Bronchial epithelial cell (primary cell): ENCODE measurements at regions not wholly inside any gene's neighbourhood (a gene's known extent, or its start where the extent isn't known, plus 50 kb on each side); places are given as distances from the start of the nearest gene placed in this dataset.

Source experiments
- DNase-seq: peaks from one replicate; pipeline ENCODE4 v3.0.0-alpha.2; 2010; ENCODE audit warnings: low read depth
- FAIRE-seq: peaks from 2 replicates; lab custom pipeline; 2011; peaks lifted over from hg19 to GRCh38; lab: Jason Lieb, UNC
- H3K27me3 ChIP-seq: 2 replicates; pipeline ENCODE4 v1.5.1; 2011; ENCODE audit warnings: low read length; ENCODE audit not compliant: control insufficient read depth, insufficient read depth
- H3K36me3 ChIP-seq: 2 replicates; pipeline ENCODE4 v1.5.1; 2011; ENCODE audit warnings: low read length; ENCODE audit not compliant: control insufficient read depth, insufficient read depth
- H3K4me3 ChIP-seq: 2 replicates; pipeline ENCODE4 v1.5.1; 2011; ENCODE audit warnings: mild to moderate bottlenecking, low read depth, low read length, control low read depth
- TF ChIP-seq, protein P1 (sequence below): IDR thresholded peaks from 2 replicates; pipeline ENCODE4 v1.5.1; 2011; ENCODE audit warnings: mild to moderate bottlenecking, moderate library complexity, low read length, control low read depth, inconsistent platforms; ENCODE audit not compliant: insufficient read depth, severe bottlenecking

DNA sequence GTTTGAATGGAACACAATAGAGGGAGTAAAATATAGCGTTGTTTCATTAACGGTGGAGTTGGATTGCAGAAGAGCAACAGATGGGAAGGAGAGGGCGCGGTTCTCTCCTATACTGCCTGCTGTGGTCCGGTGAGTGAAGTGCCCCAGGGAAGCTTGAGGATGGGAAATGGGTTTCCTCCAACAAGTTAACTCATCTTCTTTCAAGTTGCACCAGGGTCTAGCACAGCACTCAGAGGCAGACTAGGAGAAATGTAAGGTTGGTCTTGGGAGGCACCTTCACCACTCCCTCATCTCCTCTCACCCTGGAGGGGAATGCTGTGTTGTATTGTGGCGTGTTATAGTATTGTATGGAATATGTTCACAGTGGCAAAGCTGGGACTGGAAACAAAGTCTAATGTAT, 96.9 kb upstream of the SLC24A3 start:
- Histone ChIP-seq H3K27me3 (no peaks in the 10 kb centered on the region), H3K4me3 (no peak overlapping the region), H3K36me3 (no peaks in the 10 kb centered on the region)
- FAIRE-seq = no peak
- DNase-seq = no peak
- TF ChIP-seq, protein P1, sequence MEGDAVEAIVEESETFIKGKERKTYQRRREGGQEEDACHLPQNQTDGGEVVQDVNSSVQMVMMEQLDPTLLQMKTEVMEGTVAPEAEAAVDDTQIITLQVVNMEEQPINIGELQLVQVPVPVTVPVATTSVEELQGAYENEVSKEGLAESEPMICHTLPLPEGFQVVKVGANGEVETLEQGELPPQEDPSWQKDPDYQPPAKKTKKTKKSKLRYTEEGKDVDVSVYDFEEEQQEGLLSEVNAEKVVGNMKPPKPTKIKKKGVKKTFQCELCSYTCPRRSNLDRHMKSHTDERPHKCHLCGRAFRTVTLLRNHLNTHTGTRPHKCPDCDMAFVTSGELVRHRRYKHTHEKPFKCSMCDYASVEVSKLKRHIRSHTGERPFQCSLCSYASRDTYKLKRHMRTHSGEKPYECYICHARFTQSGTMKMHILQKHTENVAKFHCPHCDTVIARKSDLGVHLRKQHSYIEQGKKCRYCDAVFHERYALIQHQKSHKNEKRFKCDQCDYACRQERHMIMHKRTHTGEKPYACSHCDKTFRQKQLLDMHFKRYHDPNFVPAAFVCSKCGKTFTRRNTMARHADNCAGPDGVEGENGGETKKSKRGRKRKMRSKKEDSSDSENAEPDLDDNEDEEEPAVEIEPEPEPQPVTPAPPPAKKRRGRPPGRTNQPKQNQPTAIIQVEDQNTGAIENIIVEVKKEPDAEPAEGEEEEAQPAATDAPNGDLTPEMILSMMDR = no peak

DNA sequence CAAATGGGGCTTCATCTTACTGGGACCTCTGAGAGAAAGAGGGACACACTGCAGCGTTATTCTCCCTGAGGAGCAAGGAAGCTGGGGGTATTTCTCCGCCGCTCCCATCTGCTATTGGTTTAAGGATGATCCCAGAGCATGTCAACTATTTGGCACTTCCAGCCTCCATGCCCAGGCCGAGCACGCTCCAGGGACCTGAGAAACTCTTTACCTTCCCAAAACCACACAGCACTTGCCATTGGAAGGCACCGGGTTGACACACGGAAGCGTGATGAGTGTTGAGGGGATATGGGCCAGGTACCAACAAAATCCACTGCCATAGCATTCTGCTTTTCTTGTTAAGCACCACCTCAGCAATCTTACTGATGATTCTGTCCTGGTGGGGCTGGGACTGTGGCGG, 92.4 kb upstream of the SLC24A3 start:
- no peak for DNase-seq
- peak; percentile 62 for FAIRE-seq
- H3K4me3 ChIP-seq = no peak overlapping the region
- H3K36me3 ChIP-seq = no peaks in the 10 kb centered on the region
- H3K27me3 ChIP-seq = no peaks in the 10 kb centered on the region
- TF ChIP-seq, protein P1 = no peak

DNA sequence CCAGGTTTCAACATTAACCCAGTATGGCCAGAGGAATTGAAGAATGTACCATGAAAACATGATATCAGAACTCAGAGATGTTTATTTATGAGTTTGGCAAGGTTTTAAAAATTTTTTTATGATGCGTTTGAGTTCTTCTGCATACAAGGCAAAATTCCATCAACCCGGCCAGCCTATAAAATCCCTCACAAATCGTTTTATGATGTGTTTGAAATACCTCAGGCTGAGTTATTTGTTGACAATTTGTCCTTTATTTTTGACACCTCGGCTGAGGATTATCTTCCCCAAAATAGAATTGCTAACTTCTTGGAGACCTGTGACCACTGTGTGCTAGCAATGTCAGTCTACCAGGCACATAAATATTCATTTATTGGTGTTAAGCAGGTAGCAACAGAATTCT, 91.9 kb upstream of the SLC24A3 start:
- no peak for FAIRE-seq
- no peak overlapping the region for H3K4me3 ChIP-seq
- DNase-seq = no peak
- H3K27me3 ChIP-seq = no peaks in the 10 kb centered on the region
- TF ChIP-seq, protein P1 = no peak
- H3K36me3 ChIP-seq = no peaks in the 10 kb centered on the region

DNA sequence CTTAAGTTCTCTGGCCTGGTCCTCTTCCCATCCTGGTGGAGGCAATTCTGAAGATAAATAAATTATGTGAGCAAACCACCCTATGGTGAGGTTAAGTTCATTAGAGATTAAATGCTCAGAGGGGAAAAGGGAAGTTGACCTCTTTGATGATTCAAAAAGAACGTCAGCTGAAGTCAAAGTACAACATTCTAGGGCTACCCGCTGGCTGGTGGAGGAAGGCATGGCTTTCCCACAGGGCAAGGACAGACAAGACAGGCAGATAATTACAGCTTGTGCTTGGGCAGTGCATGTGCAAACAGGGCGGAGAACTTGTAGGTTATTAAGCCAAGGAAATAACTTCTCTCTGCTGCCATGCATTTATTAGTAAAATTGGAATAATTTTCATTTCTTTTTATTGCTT, 91.0 kb upstream of the SLC24A3 start:
- no peaks in the 10 kb centered on the region for H3K36me3 ChIP-seq
- no peak overlapping the region for H3K4me3 ChIP-seq
- FAIRE-seq = no peak
- no peaks in the 10 kb centered on the region for H3K27me3 ChIP-seq
- DNase-seq = no peak
- TF ChIP-seq, protein P1 = no peak

DNA sequence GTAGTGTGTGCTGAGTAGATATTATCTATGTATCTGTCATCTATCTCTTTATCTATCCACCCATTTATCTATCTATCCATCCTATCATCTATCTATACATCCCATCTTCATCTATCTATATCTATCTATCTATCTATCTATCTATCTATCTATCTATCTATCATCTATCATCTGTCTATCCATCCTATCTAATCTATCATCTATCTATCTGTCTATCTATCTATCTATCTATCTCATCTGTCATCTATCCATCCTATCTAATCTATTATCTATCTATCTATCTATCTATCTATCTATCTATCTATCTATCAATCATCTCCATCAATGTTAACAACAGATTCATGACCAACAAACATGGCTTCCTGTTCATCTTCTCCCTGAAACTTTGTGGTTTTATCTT, 90.5 kb upstream of the SLC24A3 start:
- TF ChIP-seq, protein P1 = no peak
- Histone ChIP-seq H3K27me3 (no peaks in the 10 kb centered on the region), H3K4me3 (no peak overlapping the region), H3K36me3 (no peaks in the 10 kb centered on the region)
- FAIRE-seq (no peak), DNase-seq (no peak)

DNA sequence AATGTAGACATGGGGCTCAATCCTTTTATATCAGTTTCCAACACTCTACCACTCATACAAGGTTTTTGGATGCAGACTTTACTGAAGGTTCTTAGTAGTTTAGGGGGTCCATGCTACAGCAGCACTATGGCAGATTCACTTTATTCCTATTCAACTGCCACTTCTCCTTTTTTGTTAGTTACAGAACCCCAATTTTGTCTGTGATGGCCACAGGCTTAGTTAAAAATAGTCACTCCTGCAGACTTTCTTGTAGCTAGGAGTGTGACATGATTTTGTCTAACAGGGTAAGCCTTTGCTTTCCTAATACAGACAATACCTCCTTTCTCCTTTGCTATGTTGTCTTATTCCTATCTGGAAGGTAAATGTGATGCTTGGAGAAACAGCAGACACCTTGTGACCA, 90.0 kb upstream of the SLC24A3 start:
- TF ChIP-seq, protein P1 = no peak
- H3K36me3 ChIP-seq = no peaks in the 10 kb centered on the region

More for the DNA sequence above, 90.0 kb upstream of the SLC24A3 start:
- H3K27me3 ChIP-seq = no peaks in the 10 kb centered on the region
- DNase-seq = no peak
- no peak for FAIRE-seq
- H3K4me3 ChIP-seq = no peak overlapping the region
